Trophoblast cell (in vitro differentiated cells and primary cell): ENCODE measurements at regions not wholly inside any gene's neighbourhood (a gene's known extent, or its start where the extent isn't known, plus 50 kb on each side); places are given as distances from the start of the nearest gene placed in this dataset.

ENCODE experiments used
- DNase-seq, 2 donors: peaks; one replicate each; pipeline ENCODE4 v3.0.0-alpha.2; 2016
- H2AFZ ChIP-seq: 2 replicates; pipeline ENCODE4 v1.6.1; 2013; ENCODE audit warnings: low read length, moderate library complexity, mild to moderate bottlenecking; ENCODE audit not compliant: insufficient read depth, poor library complexity
- H2AK5ac ChIP-seq: 2 replicates; pipeline ENCODE4 v1.6.1; 2013; ENCODE audit warnings: mild to moderate bottlenecking, low read length
- H2BK120ac ChIP-seq: 2 replicates; pipeline ENCODE4 v1.6.1; 2013; ENCODE audit warnings: low read length, mild to moderate bottlenecking, moderate library complexity; ENCODE audit not compliant: insufficient read depth, poor library complexity
- H2BK12ac ChIP-seq: 2 replicates; pipeline ENCODE4 v1.6.1; 2013; ENCODE audit warnings: mild to moderate bottlenecking, low read length, moderate library complexity
- H2BK5ac ChIP-seq: 2 replicates; pipeline ENCODE4 v1.6.1; 2013; ENCODE audit warnings: low read length, low read depth, moderate library complexity, mild to moderate bottlenecking; ENCODE audit not compliant: poor library complexity
- H3K14ac ChIP-seq: 2 replicates; pipeline ENCODE4 v1.6.1; 2013; ENCODE audit warnings: mild to moderate bottlenecking, low read length
- H3K18ac ChIP-seq: 2 replicates; pipeline ENCODE4 v1.6.1; 2013; ENCODE audit warnings: mild to moderate bottlenecking, low read length
- H3K23ac ChIP-seq: 2 replicates; pipeline ENCODE4 v1.6.1; 2013; ENCODE audit warnings: low read length
- H3K27ac ChIP-seq: 2 replicates; pipeline ENCODE4 v1.5.1; 2013; ENCODE audit warnings: low read depth, mild to moderate bottlenecking, inconsistent platforms, low read length, moderate library complexity
- H3K27me3 ChIP-seq: 2 replicates; pipeline ENCODE4 v1.6.1; 2013; ENCODE audit warnings: inconsistent platforms, mild to moderate bottlenecking, low read length, moderate library complexity; ENCODE audit not compliant: insufficient read depth
- H3K36me3 ChIP-seq, 2 experiments: 1 replicate in 1 of 2; 2 replicates in 1 of 2; pipeline ENCODE4 v1.6.1; 2013; ENCODE audit warnings: low read length in 2 of 2, mild to moderate bottlenecking in 2 of 2, moderate library complexity in 1 of 2; ENCODE audit not compliant: insufficient read depth in 2 of 2, control insufficient read depth in 1 of 2
- H3K4ac ChIP-seq: 2 replicates; pipeline ENCODE4 v1.6.1; 2013; ENCODE audit warnings: low read depth, mild to moderate bottlenecking, low read length, moderate library complexity
- H3K4me1 ChIP-seq, 2 experiments: 1 replicate in 1 of 2; 2 replicates in 1 of 2; pipeline ENCODE4 v1.6.1; 2013; ENCODE audit warnings: low read length in 2 of 2, mild to moderate bottlenecking in 2 of 2, moderate library complexity in 1 of 2; ENCODE audit not compliant: insufficient read depth in 2 of 2, control insufficient read depth in 1 of 2
- H3K4me2 ChIP-seq: 2 replicates; pipeline ENCODE4 v1.6.1; 2013; ENCODE audit warnings: inconsistent platforms, mild to moderate bottlenecking, low read length, moderate library complexity
- H3K4me3 ChIP-seq: 2 replicates; pipeline ENCODE4 v1.5.1; 2013; ENCODE audit warnings: mild to moderate bottlenecking, low read depth, low read length, inconsistent platforms
- H3K79me1 ChIP-seq: one replicate; pipeline ENCODE4 v1.6.1; 2013; ENCODE audit warnings: low read length
- H3K79me2 ChIP-seq: 2 replicates; pipeline ENCODE4 v1.6.1; 2013; ENCODE audit warnings: low read length, mild to moderate bottlenecking; ENCODE audit not compliant: control insufficient read depth, insufficient read depth, poor library complexity
- H3K9ac ChIP-seq: 2 replicates; pipeline ENCODE4 v1.6.1; 2013; ENCODE audit warnings: mild to moderate bottlenecking, low read length
- H3K9me3 ChIP-seq: 2 replicates; pipeline ENCODE4 v1.6.1; 2013; ENCODE audit warnings: low read depth, mild to moderate bottlenecking, control low read depth, inconsistent platforms, low read length; ENCODE audit not compliant: insufficient read depth
- H4K12ac ChIP-seq: 2 replicates; pipeline ENCODE4 v1.6.1; 2013; ENCODE audit warnings: low read depth, mild to moderate bottlenecking, low read length, moderate library complexity
- H4K8ac ChIP-seq: 2 replicates; pipeline ENCODE4 v1.6.1; 2013; ENCODE audit warnings: low read depth, mild to moderate bottlenecking, low read length, moderate library complexity
- H4K91ac ChIP-seq: one replicate; pipeline ENCODE4 v1.6.1; 2013; ENCODE audit warnings: low read depth, mild to moderate bottlenecking, low read length, moderate library complexity
- WGBS: extraction: QIAGEN DNeasy Blood & Tissue Kit; methylation state at CpG from one replicate; pipeline ENCODE4 v1.1.7; 2013; ENCODE audit warnings: missing lambda C conversion rate; ENCODE audit not compliant: insufficient read length, insufficient coverage; ENCODE audit errors: extremely low coverage; 5-methylcytosine and 5-hydroxymethylcytosine counted together

GRCh38 chr10:35743351-35743750, 101.3 kb upstream of the FZD8 start:
- Histone ChIP-seq H3K4me1 (no peaks in the 10 kb centered on the region), H3K36me3 (no peaks in the 10 kb centered on the region), H3K9ac (no peak overlapping the region), H3K9me3 (no peaks in the 10 kb centered on the region), H3K79me1 (no peaks in the 10 kb centered on the region), H4K12ac (no peak overlapping the region), H3K4me2 (no peak overlapping the region), H3K27me3 (no peaks in the 10 kb centered on the region), H2BK120ac (no peak overlapping the region), H3K4me3 (no peak overlapping the region), H2AK5ac (no peak overlapping the region), H3K4ac (no peak overlapping the region), H2AFZ (no peak overlapping the region), H2BK5ac (no peak overlapping the region), H2BK12ac (no peak overlapping the region), H3K23ac (no peak overlapping the region), H3K79me2 (no peaks in the 10 kb centered on the region), H4K91ac (no peak overlapping the region), H3K27ac (no peak overlapping the region), H3K18ac (no peak overlapping the region), H4K8ac (no peak overlapping the region), H3K14ac (no peak overlapping the region)
- DNase-seq, result no peak

GRCh38 chr10:35739998-35740397, 97.9 kb upstream of the FZD8 start:
- Histone ChIP-seq H4K8ac (no peak overlapping the region), H3K4me1 (no peaks in the 10 kb centered on the region), H3K27ac (no peak overlapping the region), H3K9me3 (no peaks in the 10 kb centered on the region), H2AK5ac (no peak overlapping the region), H3K9ac (no peak overlapping the region), H4K12ac (no peak overlapping the region), H3K4me2 (no peak overlapping the region), H3K4ac (no peak overlapping the region), H3K27me3 (no peaks in the 10 kb centered on the region), H3K14ac (no peak overlapping the region), H3K23ac (no peak overlapping the region), H2BK5ac (no peak overlapping the region), H2BK120ac (no peak overlapping the region), H3K79me1 (no peaks in the 10 kb centered on the region), H4K91ac (no peak overlapping the region), H3K79me2 (no peaks in the 10 kb centered on the region), H3K36me3 (no peaks in the 10 kb centered on the region), H3K4me3 (no peak overlapping the region), H2BK12ac (no peak overlapping the region), H2AFZ (no peak overlapping the region), H3K18ac (no peak overlapping the region)
- no peak for DNase-seq

GRCh38 chr10:35735412-35735811, 93.3 kb upstream of the FZD8 start:
- no peaks in the 10 kb centered on the region for H3K4me1 ChIP-seq
- no peak overlapping the region for H4K8ac ChIP-seq
- peaks cover 3% of the 10 kb centered on the region for H3K9me3 ChIP-seq
- no peak overlapping the region for H3K23ac ChIP-seq
- no peak overlapping the region for H2AFZ ChIP-seq
- no peak overlapping the region for H3K18ac ChIP-seq
- H3K4me2 ChIP-seq, result no peak overlapping the region
- H3K14ac ChIP-seq, result no peak overlapping the region
- no peak overlapping the region for H3K9ac ChIP-seq
- peak in 1 of 2 donors; percentile 4 for DNase-seq
- H3K79me2 ChIP-seq, result no peaks in the 10 kb centered on the region
- no peak overlapping the region for H2BK12ac ChIP-seq
- no peaks in the 10 kb centered on the region for H3K79me1 ChIP-seq
- H3K4me3 ChIP-seq, result no peak overlapping the region
- no peak overlapping the region for H3K27ac ChIP-seq
- no peak overlapping the region for H2BK5ac ChIP-seq
- WGBS, result no CpG with 5 or more reads among the region's 5 CpGs
- no peak overlapping the region for H4K12ac ChIP-seq
- no peak overlapping the region for H4K91ac ChIP-seq
- no peak overlapping the region for H3K4ac ChIP-seq
- H3K36me3 ChIP-seq, result no peaks in the 10 kb centered on the region
- H2AK5ac ChIP-seq, result no peak overlapping the region
- H3K27me3 ChIP-seq, result no peaks in the 10 kb centered on the region
- H2BK120ac ChIP-seq, result no peak overlapping the region

DNA sequence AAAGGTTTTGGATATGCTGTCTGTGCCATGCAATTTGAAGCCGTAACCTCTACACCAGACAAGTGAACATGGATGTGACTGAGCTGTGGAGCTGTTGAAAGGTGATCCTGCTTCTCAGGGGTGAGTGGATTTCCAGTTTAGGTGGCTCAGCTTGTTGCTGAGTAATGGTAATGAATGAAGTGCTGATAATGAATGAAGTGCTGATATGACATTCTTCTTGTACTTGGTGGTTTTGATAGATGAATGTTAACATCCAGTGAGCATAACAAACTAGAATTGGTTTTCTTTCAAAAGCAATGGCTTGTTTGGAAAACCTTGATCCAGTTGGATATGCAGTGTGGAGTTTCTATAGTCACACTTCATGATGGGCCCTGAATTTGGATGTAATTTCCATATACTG, 89.7 kb upstream of the FZD8 start:
- Histone ChIP-seq H4K8ac (no peak overlapping the region), H3K14ac (no peak overlapping the region), H3K9me3 (peaks cover 3% of the 10 kb centered on the region), H4K91ac (no peak overlapping the region), H2BK5ac (no peak overlapping the region), H4K12ac (no peak overlapping the region), H3K36me3 (no peaks in the 10 kb centered on the region), H3K9ac (no peak overlapping the region), H3K4me2 (no peak overlapping the region), H3K27me3 (no peaks in the 10 kb centered on the region), H3K4me1 (no peaks in the 10 kb centered on the region), H3K4me3 (no peak overlapping the region), H2BK120ac (no peak overlapping the region), H3K79me1 (no peaks in the 10 kb centered on the region), H3K27ac (no peak overlapping the region), H3K79me2 (no peaks in the 10 kb centered on the region), H2BK12ac (no peak overlapping the region), H3K4ac (no peak overlapping the region), H3K23ac (no peak overlapping the region), H2AFZ (no peak overlapping the region), H3K18ac (no peak overlapping the region), H2AK5ac (no peak overlapping the region)
- no CpG with 5 or more reads among the region's 1 CpG for WGBS
- no peak for DNase-seq

GRCh38 chr10:35728341-35728740, 86.2 kb upstream of the FZD8 start:
- WGBS, result no CpG with 5 or more reads among the region's 5 CpGs
- Histone ChIP-seq H3K9me3 (peaks cover 3% of the 10 kb centered on the region), H3K4me3 (no peak overlapping the region)

More at GRCh38 chr10:35728341-35728740, 86.2 kb upstream of the FZD8 start:
- no peak overlapping the region for H2BK12ac ChIP-seq
- H3K23ac ChIP-seq, result no peak overlapping the region
- H3K9ac ChIP-seq, result no peak overlapping the region
- H3K4me2 ChIP-seq, result no peak overlapping the region
- no peak overlapping the region for H3K18ac ChIP-seq
- no peak overlapping the region for H3K27ac ChIP-seq
- no peak overlapping the region for H3K4ac ChIP-seq
- H4K8ac ChIP-seq, result no peak overlapping the region
- no peaks in the 10 kb centered on the region for H3K79me2 ChIP-seq
- no peaks in the 10 kb centered on the region for H3K79me1 ChIP-seq
- H4K12ac ChIP-seq, result no peak overlapping the region
- no peaks in the 10 kb centered on the region for H3K4me1 ChIP-seq
- H2BK120ac ChIP-seq, result no peak overlapping the region
- H3K14ac ChIP-seq, result no peak overlapping the region
- H2AFZ ChIP-seq, result no peak overlapping the region
- no peaks in the 10 kb centered on the region for H3K27me3 ChIP-seq
- no peak overlapping the region for H2AK5ac ChIP-seq
- H4K91ac ChIP-seq, result no peak overlapping the region
- H2BK5ac ChIP-seq, result no peak overlapping the region
- H3K36me3 ChIP-seq, result no peaks in the 10 kb centered on the region
- no peak for DNase-seq
